Loucy (cell line): ENCODE measurements at regions not wholly inside any gene's neighbourhood (a gene's known extent, or its start where the extent isn't known, plus 50 kb on each side); places are given as distances from the start of the nearest gene placed in this dataset.

Experiments
- CTCF ChIP-seq: fragments of 200-600 bp; sonication (generic); conservative IDR thresholded peaks from 2 replicates; pipeline ENCODE4 v1.5.1; 2014; ENCODE audit warnings: mild to moderate bottlenecking, antibody characterized with exemption, low read length
- EZH2phosphoT487 ChIP-seq: fragments of 200-600 bp; IDR thresholded peaks from 2 replicates; pipeline ENCODE4 v1.6.1; 2018; ENCODE audit warnings: antibody characterized with exemption, mild to moderate bottlenecking, moderate library complexity, borderline replicate concordance

- TF ChIP-seq CTCF (no peak), EZH2phosphoT487 (no peak)
Observed at GRCh38 chr5:19064094-19064493, 923.9 kb downstream of the CDH18 start.
